SK-N-SH (cell line): ENCODE measurements at regions not wholly inside any gene's neighbourhood (a gene's known extent, or its start where the extent isn't known, plus 50 kb on each side); places are given as distances from the start of the nearest gene placed in this dataset.

Source experiments
- CTCF ChIP-seq: fragments of 200-600 bp; sonication (generic); IDR thresholded peaks from 2 replicates; pipeline ENCODE4 v1.6.1; 2017; ENCODE audit warnings: antibody characterized with exemption, mild to moderate bottlenecking, moderate library complexity
- EP300 ChIP-seq, 2 experiments: IDR thresholded peaks; 2 replicates each; pipeline versions ENCODE4 v1.4.0 to v1.6.1; 2012; ENCODE audit warnings: borderline replicate concordance in 1 of 2, low read depth in 1 of 2, low read length in 1 of 2
- GATA2 ChIP-seq: sonication (generic); formaldehyde crosslinking; IDR thresholded peaks from 2 replicates; pipeline ENCODE4 v1.5.0; 2020; ENCODE audit warnings: mild to moderate bottlenecking, missing genetic modification reagents
- MEF2A ChIP-seq: IDR thresholded peaks from 2 replicates; pipeline ENCODE4 v1.4.0; 2012; ENCODE audit warnings: low read depth, borderline replicate concordance
- NRF1 ChIP-seq: IDR thresholded peaks from 2 replicates; pipeline ENCODE4 v1.6.1; 2012; ENCODE audit warnings: low read depth, mild to moderate bottlenecking, low read length
- REST ChIP-seq: IDR thresholded peaks from 2 replicates; pipeline ENCODE4 v1.6.1; 2012; ENCODE audit warnings: mild to moderate bottlenecking, low read depth, low read length, moderate library complexity
- ZBTB33 ChIP-seq: IDR thresholded peaks from 2 replicates; pipeline ENCODE4 v1.4.0; 2012; ENCODE audit warnings: low read depth, borderline replicate concordance

GRCh38 chr2:144822966-144823365 is 303.0 kb upstream of the ZEB2 start:
- TF ChIP-seq NRF1 (no peak), EP300 (IDR thresholded peaks at IDR 0.05; ENCODE audit: borderline replicate concordance in 1 of 2, low read depth in 1 of 2, low read length in 1 of 2) (no peak), MEF2A (no peak), CTCF (no peak), ZBTB33 (no peak), GATA2 (CRISPR knock-in tag) (no peak), REST (no peak)
